ENCODE measurements at regions not wholly inside any gene's neighbourhood (a gene's known extent, or its start where the extent isn't known, plus 50 kb on each side); places are given as distances from the start of the nearest gene placed in this dataset.
"Not testable (repeated sequence)": the region's sequence is repeated elsewhere in the genome, so short reads cannot be mapped to it uniquely, and the experiment has no call there.

- in situ Hi-C loops (cut with HindIII; ENCODE audit: low sequenced_read_pairs) = no loop called here
- DNase-seq (ENCODE audit: low read depth) = no peak
- no peak overlapping the region for H3K4me3 ChIP-seq (ENCODE audit: low read depth, low read length)
- TF ChIP-seq, protein P1, sequence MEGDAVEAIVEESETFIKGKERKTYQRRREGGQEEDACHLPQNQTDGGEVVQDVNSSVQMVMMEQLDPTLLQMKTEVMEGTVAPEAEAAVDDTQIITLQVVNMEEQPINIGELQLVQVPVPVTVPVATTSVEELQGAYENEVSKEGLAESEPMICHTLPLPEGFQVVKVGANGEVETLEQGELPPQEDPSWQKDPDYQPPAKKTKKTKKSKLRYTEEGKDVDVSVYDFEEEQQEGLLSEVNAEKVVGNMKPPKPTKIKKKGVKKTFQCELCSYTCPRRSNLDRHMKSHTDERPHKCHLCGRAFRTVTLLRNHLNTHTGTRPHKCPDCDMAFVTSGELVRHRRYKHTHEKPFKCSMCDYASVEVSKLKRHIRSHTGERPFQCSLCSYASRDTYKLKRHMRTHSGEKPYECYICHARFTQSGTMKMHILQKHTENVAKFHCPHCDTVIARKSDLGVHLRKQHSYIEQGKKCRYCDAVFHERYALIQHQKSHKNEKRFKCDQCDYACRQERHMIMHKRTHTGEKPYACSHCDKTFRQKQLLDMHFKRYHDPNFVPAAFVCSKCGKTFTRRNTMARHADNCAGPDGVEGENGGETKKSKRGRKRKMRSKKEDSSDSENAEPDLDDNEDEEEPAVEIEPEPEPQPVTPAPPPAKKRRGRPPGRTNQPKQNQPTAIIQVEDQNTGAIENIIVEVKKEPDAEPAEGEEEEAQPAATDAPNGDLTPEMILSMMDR (IDR thresholded peaks at IDR 0.05; ENCODE audit: low read depth, low read length, missing control alignments) = no peak
Measured at GRCh38 chr5:54385994-54386393, 69.5 kb upstream of the HSPB3 start.

- in situ Hi-C loops (cut with HindIII; ENCODE audit: low sequenced_read_pairs) = no loop called here
- no peak for DNase-seq (ENCODE audit: low read depth)
- TF ChIP-seq, protein P1 (IDR thresholded peaks at IDR 0.05; ENCODE audit: low read depth, low read length, missing control alignments) = no peak
- no peak overlapping the region for H3K4me3 ChIP-seq (ENCODE audit: low read depth, low read length)
Measured at GRCh38 chr5:54384356-54384933, 71.1 kb upstream of the HSPB3 start.

- no peak for DNase-seq (ENCODE audit: low read depth)
- in situ Hi-C loops (cut with HindIII; ENCODE audit: low sequenced_read_pairs) = no loop called here
- H3K4me3 ChIP-seq (ENCODE audit: low read depth, low read length) = no peak overlapping the region
- TF ChIP-seq, protein P1 (IDR thresholded peaks at IDR 0.05; ENCODE audit: low read depth, low read length, missing control alignments) = no peak
Measured at GRCh38 chr5:54383941-54384340, 71.6 kb upstream of the HSPB3 start.

DNA sequence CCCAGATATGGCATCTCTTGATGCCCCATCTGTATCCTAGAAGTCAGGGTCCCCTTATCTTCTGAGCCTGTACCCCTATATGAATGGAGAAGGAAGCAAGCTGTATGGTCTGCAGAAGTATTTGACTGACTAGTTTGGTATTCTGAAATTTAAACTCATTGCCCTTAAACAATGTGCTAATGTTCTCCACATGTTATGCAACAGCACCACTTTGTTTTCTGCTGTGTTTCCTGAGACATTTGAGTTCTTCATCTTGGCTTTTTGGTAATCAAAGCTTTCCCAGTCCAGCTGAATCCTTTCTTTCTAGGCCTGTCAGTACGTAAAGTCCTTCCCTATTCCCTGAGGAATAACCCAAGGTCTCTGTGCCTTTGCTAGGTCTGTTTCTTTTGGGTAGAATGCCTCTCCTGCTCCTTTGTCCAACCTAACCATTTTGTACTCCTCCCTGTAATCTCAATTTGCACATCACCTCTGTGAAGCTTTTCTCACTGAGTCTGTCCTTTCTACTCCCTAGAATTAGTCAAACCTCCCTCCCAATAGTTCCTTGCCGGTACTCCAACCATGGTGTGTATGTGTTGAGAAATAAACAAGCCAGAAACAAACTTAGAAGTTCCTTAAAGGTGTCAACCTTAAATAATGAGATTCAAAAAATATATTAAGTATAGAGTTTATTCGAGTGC, 72.1 kb upstream of the HSPB3 start:
- in situ Hi-C loops (cut with HindIII; ENCODE audit: low sequenced_read_pairs) = no loop called here
- H3K4me3 ChIP-seq (ENCODE audit: low read depth, low read length) = no peak overlapping the region
- no peak for DNase-seq (ENCODE audit: low read depth)
- TF ChIP-seq, protein P1 (IDR thresholded peaks at IDR 0.05; ENCODE audit: low read depth, low read length, missing control alignments) = no peak

DNA sequence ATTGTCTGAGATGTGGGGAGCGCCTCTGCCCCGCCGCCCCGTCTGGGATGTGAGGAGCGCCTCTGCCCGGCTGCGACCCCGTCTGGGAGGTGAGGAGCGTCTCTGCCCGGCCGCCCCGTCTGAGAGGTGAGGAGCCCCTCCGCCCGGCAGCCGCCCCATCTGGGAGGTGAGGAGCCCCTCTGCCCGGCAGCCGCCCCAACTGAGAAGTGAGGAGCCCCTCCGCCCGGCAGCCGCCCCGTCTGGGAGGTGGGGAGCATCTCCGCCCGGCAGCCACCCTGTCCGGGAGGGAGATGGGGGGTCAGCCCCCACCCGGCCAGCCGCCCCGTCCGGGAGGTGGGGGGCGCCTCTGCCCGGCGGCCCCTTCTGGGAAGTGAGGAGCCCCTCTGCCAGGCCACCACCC, 70.9 kb upstream of the ARL15 start:
- H3K4me3 ChIP-seq (ENCODE audit: low read depth, low read length); in situ Hi-C loops (cut with HindIII; ENCODE audit: low sequenced_read_pairs); DNase-seq (ENCODE audit: low read depth): not testable (repeated sequence)

DNA sequence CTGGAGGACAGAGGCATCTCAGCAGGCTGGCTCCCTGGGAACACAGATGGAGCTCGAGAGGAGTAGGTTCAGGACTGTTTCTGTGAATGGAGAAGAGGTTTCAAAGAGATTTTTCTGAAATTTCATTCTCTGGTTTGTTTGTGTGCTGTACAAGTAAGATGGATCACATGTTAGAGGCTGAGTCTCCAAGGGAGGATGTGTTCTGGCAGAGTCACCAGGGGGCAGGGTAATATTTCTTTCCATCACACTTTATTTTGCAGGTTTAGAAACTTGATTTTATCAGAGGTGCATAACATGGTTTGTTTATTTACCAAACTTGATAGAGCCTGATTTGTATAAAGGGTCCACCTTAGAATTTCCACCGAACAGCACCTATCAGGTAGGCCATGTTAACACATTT, 69.2 kb upstream of the ARL15 start:
- DNase-seq (ENCODE audit: low read depth) = no peak
- in situ Hi-C loops (cut with HindIII; ENCODE audit: low sequenced_read_pairs) = no loop called here

GRCh38 chr5:54378707-54379106, 68.3 kb upstream of the ARL15 start:
- no peak for DNase-seq (ENCODE audit: low read depth)
- in situ Hi-C loops (cut with HindIII; ENCODE audit: low sequenced_read_pairs) = no loop called here
- TF ChIP-seq, protein P1 (IDR thresholded peaks at IDR 0.05; ENCODE audit: low read depth, low read length, missing control alignments) = no peak
- H3K4me3 ChIP-seq (ENCODE audit: low read depth, low read length) = no peak overlapping the region

More for the DNA sequence above, 69.2 kb upstream of the ARL15 start:
- no peak overlapping the region for H3K4me3 ChIP-seq (ENCODE audit: low read depth, low read length)
- TF ChIP-seq, protein P1 (IDR thresholded peaks at IDR 0.05; ENCODE audit: low read depth, low read length, missing control alignments) = no peak

DNA sequence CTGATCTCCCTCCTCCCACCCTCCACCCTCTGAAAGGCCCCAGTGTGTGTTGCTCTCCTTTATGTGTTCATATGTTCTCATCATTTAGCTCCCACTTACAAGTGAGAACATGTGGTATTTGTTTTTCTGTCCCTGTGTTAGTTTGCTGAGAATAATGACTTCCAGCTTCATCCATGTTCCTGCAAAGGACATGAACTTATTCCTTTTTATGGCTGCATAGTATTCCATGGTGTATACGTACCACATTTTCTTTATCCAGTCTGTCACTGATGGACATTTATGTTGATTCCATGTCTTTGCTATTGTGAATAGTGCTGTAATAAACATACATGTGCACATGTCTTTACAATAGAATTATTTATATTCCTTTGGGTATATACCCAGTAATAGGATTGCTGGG, 67.0 kb upstream of the ARL15 start:
- H3K4me3 ChIP-seq (ENCODE audit: low read depth, low read length); in situ Hi-C loops (cut with HindIII; ENCODE audit: low sequenced_read_pairs); DNase-seq (ENCODE audit: low read depth): not testable (repeated sequence)

All from astrocyte of the cerebellum (primary cell).